Gastroesophageal sphincter (tissue), 4 donors: ENCODE measurements at regions not wholly inside any gene's neighbourhood (a gene's known extent, or its start where the extent isn't known, plus 50 kb on each side); places are given as distances from the start of the nearest gene placed in this dataset.

Source experiments
- ATAC-seq: fragments of 150-250 bp; one replicate; pipeline ENCODE4 v1.9.1; 2016; ENCODE audit warnings: mild to moderate bottlenecking, moderate library complexity
- H3K27ac ChIP-seq, 4 donors: fragments of 200-600 bp; sonication (generic) in 3 of 4; 1 replicate in 3 of 4; 2 replicates in 1 of 4; pipeline ENCODE4 v1.5.1; 2016 to 2019
- H3K27me3 ChIP-seq: fragments of 200-600 bp; sonication (generic); one replicate; pipeline ENCODE4 v1.5.1; 2019
- H3K36me3 ChIP-seq, 2 donors: fragments of 200-600 bp; sonication (generic); one replicate each; pipeline ENCODE4 v1.5.1; 2019; ENCODE audit warnings: control low read depth in 1 of 2
- H3K4me1 ChIP-seq, 3 donors: fragments of 200-600 bp; sonication (generic); 1 replicate in 2 of 3; 2 replicates in 1 of 3; pipeline ENCODE4 v1.5.1; 2016 to 2019; ENCODE audit warnings: control low read depth in 2 of 3
- H3K4me3 ChIP-seq, 2 donors: fragments of 200-600 bp; sonication (generic); one replicate each; pipeline ENCODE4 v1.5.1; 2019; ENCODE audit warnings: mild to moderate bottlenecking in 1 of 2, moderate library complexity in 1 of 2
- H3K9me3 ChIP-seq, 3 donors: fragments of 200-600 bp; sonication (generic); one replicate each; pipeline ENCODE4 v1.5.1; 2017 to 2019; ENCODE audit warnings: control low read depth in 2 of 3
- CTCF ChIP-seq, 4 experiments: fragments of 200-600 bp in 2 of 4; fragments of 450-650 bp in 2 of 4; sonication (generic) in 1 of 4; IDR thresholded peaks; one replicate each; pipeline ENCODE4 v1.5.1; 2017 to 2019; ENCODE audit warnings: antibody characterized with exemption in 4 of 4, mild to moderate bottlenecking in 2 of 4, moderate library complexity in 2 of 4
- EP300 ChIP-seq: sonication (generic); formaldehyde crosslinking; IDR thresholded peaks from one replicate; pipeline ENCODE4 v1.6.1; 2017; ENCODE audit warnings: antibody characterized with exemption, mild to moderate bottlenecking
- POLR2A ChIP-seq, 2 donors: fragments of 450-650 bp; IDR thresholded peaks; one replicate each; pipeline ENCODE4 v1.6.1; 2017; ENCODE audit warnings: antibody characterized with exemption in 2 of 2, mild to moderate bottlenecking in 2 of 2, moderate library complexity in 1 of 2
- POLR2AphosphoS5 ChIP-seq: sonication (generic); formaldehyde crosslinking; IDR thresholded peaks from one replicate; pipeline ENCODE4 v1.6.1; 2017; ENCODE audit warnings: antibody characterized with exemption
- WGBS, 2 donors: methylation state at CpG; one replicate each; pipeline ENCODE4 v1.1.5; 2018; ENCODE audit warnings: low coverage in 1 of 2; 5-methylcytosine and 5-hydroxymethylcytosine counted together

- H3K4me1 ChIP-seq: no peaks in the 10 kb centered on the region
- 26 to 37% methylated on average over 3 of the region's 3 CpGs for WGBS, 2 donors
- TF ChIP-seq EP300 (no peak), POLR2AphosphoS5 (no peak), POLR2A (IDR thresholded peaks at IDR 0.05) (no peak), CTCF (IDR thresholded peaks at IDR 0.05) (no peak)
- H3K9me3 ChIP-seq: no peaks in the 10 kb centered on the region
- H3K27me3 ChIP-seq: no peaks in the 10 kb centered on the region
- H3K4me3 ChIP-seq: no peak overlapping the region
- H3K36me3 ChIP-seq: no peaks in the 10 kb centered on the region
- no peak overlapping the region for H3K27ac ChIP-seq
- no peak for ATAC-seq
These were observed 331.3 kb upstream of the PROX1 start for GRCh38 chr1:213656503-213656902.

GRCh38 chr1:213657013-213657412, 330.8 kb upstream of the PROX1 start:
- Histone ChIP-seq H3K9me3 (no peaks in the 10 kb centered on the region), H3K27ac (no peak overlapping the region), H3K4me1 (no peaks in the 10 kb centered on the region), H3K27me3 (no peaks in the 10 kb centered on the region), H3K4me3 (no peak overlapping the region), H3K36me3 (no peaks in the 10 kb centered on the region)
- TF ChIP-seq EP300 (no peak), POLR2A (IDR thresholded peaks at IDR 0.05) (no peak), CTCF (IDR thresholded peaks at IDR 0.05) (no peak), POLR2AphosphoS5 (no peak)
- no peak for ATAC-seq
- 53 to 58% methylated on average over 2 to 3 of the region's 3 CpGs for WGBS, 2 donors

- Histone ChIP-seq H3K27me3 (no peaks in the 10 kb centered on the region), H3K4me3 (no peak overlapping the region), H3K9me3 (no peaks in the 10 kb centered on the region), H3K36me3 (no peaks in the 10 kb centered on the region), H3K27ac (no peak overlapping the region), H3K4me1 (no peaks in the 10 kb centered on the region)
- 71 to 100% methylated on average over 2 of the region's 2 CpGs for WGBS, 2 donors
- ATAC-seq: no peak
- TF ChIP-seq POLR2AphosphoS5 (no peak), CTCF (IDR thresholded peaks at IDR 0.05) (no peak)
These were observed 329.9 kb upstream of the PROX1 start for GRCh38 chr1:213657879-213658278.

GRCh38 chr1:213658457-213658856, 329.3 kb upstream of the PROX1 start:
- no peak for ATAC-seq

GRCh38 chr1:213659580-213660547, 327.9 kb upstream of the PROX1 start:
- WGBS, 2 donors: 71 to 77% methylated on average over 8 of the region's 8 CpGs
- Histone ChIP-seq H3K36me3 (no peaks in the 10 kb centered on the region), H3K9me3 (no peaks in the 10 kb centered on the region), H3K27ac (no peak overlapping the region), H3K4me1 (no peaks in the 10 kb centered on the region), H3K27me3 (no peaks in the 10 kb centered on the region), H3K4me3 (no peak overlapping the region)
- no peak for TF ChIP-seq POLR2A (IDR thresholded peaks at IDR 0.05)
- TF ChIP-seq POLR2AphosphoS5: no peak
- TF ChIP-seq CTCF (IDR thresholded peaks at IDR 0.05): no peak
- TF ChIP-seq EP300: no peak
- ATAC-seq: no peak

More at GRCh38 chr1:213658457-213658856, 329.3 kb upstream of the PROX1 start:
- Histone ChIP-seq H3K4me1 (no peaks in the 10 kb centered on the region), H3K4me3 (no peak overlapping the region), H3K9me3 (no peaks in the 10 kb centered on the region), H3K27me3 (no peaks in the 10 kb centered on the region), H3K27ac (no peak overlapping the region), H3K36me3 (no peaks in the 10 kb centered on the region)
- 18 to 19% methylated on average over 2 of the region's 2 CpGs for WGBS, 2 donors
- TF ChIP-seq EP300: no peak
